ENCODE measurements at regions not wholly inside any gene's neighbourhood (a gene's known extent, or its start where the extent isn't known, plus 50 kb on each side); places are given as distances from the start of the nearest gene placed in this dataset.
"Not testable (repeated sequence)": the region's sequence is repeated elsewhere in the genome, so short reads cannot be mapped to it uniquely, and the experiment has no call there.

DNA sequence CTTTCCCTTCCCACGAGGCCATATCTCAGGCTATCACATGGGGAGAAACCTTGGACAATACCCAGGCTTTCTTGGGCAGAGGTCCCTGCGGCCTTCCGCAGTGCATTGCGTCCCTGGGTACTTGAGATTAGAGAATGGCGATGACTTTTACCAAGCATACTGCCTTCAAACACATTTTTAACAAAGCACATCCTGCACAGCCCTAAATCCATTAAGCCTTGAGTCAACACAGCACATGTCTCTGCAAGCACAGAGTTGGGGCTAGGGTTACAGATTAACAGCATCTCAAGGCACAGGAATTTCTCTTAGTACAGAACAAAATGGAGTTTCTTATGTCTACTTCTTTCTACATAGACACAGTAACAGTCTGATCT is 494.2 kb downstream of the IGSF11 start:
- DNase-seq = not testable (repeated sequence)

DNA sequence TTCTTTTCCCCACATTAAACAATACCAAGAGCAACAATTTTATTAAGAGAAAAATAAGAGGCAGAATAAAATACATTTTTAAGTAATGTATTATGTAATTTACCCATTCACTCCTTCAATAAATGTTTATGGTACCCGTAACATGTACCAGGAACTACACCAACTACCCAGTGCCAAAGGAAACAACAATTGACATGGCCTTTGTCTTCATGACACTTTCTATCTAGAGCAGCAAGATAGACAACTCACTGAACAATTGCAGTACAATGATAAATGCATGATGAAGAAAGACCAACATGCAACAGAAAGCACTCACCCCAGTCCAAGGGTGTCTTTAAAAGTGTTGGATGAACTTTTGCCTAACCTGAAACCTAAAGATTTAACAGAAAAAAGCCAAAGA is 493.8 kb downstream of the IGSF11 start:
- no peak for DNase-seq

DNA sequence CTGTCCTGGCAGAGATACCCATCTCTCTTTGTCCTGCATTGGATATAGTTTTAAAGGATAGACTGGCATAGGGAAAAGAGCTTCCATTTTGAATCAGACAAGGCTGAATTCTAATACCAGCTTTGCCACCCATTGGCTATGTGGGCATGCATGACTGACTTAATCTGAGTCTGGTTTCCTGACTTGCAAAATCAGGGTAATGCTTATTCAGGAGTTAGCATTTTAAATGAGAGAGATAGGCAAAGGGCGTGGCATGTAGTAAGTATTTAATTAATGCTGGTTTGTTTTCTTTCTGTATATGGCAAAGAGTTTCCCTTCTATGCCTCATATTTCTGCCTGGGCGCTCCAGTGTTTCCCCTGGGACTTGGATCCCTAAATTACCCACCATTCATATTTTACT is 492.9 kb downstream of the IGSF11 start:
- no peak for DNase-seq

DNA sequence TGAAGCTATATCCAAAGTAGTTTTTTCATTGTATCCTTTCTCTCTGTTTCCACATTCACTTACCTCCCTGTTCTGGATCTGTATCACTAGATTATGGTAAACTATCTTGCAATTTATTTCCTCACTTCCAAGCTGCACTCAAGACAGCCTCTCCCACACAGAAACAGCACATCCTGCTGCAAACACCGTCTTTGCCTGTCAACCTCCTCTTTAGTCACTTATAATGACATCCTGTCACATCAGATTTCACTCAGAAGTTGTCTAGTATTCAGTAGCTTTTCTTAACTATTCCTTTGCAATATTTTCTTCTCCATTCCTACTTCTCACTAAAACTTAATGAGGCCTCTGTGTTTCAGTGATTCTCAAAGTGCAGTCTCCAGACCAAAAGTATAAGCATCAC is 490.8 kb downstream of the IGSF11 start:
- DNase-seq = no peak

DNA sequence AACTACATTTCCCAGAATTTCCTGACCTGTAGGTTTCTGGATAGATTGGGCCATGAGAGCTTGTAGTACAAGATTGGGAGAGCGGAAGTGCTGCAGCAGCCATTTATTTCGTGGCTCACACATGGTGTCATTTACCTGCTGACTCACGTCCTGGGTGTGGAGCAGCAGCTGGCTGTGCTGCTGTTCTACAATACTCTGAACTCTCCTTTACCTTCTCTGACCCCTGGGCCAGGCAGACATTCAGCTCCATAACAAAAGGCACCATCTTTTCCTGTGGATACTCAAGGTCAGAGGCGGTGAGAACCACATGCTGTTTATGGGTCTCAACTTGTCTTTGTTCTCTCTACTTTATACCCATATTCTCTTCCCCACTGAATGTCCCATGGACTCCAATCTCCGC is 490.2 kb downstream of the IGSF11 start:
- DNase-seq = no peak

DNA sequence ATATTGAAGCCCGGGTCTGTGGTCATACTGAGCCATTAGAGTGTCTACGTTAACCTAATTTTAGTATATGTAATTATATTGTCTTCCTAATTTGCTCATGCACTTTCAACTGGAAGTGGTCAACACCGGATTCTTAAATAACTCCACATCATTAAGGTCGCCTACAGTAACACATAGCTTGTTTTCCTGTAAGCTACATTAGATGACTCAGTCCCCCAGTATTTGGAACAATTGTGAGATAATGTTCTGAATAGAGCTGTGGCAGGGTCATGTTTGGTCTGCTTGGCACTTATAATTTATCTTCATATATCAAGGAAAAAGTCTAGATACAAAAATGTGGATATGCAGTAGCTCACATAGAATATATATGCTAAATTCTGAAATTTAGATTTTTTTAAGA is 486.2 kb downstream of the IGSF11 start:
- no peak for DNase-seq

DNA sequence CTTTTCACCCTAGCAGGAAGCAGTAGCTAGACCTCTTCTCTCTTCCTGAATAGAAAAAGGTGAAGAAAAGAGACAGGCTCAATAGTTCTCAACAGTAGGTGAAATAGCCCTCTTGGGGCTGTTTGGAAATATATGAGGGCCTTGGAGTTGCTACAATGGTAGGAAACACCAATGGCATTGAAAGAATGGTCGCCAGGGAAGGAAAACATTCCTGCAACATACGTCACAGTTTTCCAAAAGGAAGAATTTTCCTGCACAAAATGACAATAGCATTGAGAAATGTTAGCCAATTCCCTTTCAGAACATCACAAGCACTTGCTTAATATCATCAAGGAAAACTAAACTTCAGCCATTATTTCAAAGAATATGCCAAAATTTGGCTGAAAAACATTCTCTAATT is 484.5 kb downstream of the IGSF11 start:
- no peak for DNase-seq

DNA sequence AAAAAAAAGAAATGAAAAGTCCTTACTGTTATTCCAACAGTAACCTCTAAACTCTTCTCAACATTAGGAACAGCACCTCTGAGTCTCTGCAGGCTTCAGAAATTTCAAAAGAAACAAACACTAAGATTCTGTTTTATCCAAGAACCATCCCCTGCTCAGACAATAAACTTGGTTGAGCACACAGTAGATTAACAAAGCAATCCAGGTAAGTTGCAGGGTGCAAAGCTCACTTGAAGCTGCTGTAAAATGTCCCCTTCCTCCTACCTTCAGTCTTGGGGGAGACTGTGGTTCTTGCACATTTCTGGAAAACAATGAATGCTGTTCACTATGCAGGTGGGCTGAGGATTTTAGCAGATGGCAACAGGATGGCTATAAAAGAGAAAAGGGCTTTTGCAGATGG is 484.1 kb downstream of the IGSF11 start:
- DNase-seq = no peak

DNA sequence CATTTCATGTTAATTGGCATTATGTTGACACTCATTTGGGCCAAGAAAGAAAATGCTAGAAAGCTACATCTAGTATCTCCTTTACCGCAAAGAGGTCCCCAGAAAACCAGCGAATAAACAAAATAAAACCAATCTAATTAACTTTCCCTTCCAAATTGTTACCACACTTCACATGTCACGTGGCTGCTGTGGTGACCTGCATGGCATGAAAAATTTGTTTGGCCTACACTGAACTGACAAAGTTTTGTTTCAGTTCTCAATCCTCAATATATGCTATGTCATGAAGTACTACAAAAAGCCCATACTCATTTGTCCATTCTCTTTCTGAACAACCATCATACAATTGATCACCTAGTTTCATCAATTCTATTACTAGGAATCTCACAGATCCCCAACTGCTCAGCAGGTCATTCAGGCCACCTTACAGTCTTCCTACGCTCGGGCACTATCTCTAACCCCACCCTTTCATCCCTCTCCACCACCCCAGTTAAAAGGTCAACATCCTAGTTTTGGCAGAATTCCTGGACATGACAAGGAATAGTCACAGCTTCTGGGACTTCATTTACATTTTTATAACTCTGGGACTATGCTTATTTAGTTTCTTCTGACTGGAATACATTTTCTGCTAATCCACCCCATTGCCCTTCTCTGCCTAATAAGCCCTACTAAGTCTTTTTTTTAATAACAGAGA is 480.4 kb downstream of the IGSF11 start:
- no peak for DNase-seq

DNA sequence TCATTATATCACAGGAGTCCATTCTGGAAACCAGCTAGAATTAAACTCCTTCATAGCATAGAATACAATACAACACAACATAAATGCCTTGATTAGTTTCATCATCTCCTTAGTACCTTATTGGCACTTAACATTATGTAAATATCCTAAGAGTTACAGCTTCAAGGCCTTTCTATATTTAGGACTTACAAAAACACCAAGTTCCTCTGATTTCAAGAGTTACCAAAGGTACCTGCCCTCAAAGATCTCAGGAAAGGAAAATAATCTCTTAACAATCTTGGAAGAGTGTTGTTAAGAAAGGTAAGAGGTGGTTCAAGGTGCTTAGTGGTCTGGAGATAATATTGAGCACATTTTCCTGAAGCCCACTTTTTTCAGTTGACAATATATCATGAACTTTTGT is 477.7 kb downstream of the IGSF11 start:
- DNase-seq = no peak

DNA sequence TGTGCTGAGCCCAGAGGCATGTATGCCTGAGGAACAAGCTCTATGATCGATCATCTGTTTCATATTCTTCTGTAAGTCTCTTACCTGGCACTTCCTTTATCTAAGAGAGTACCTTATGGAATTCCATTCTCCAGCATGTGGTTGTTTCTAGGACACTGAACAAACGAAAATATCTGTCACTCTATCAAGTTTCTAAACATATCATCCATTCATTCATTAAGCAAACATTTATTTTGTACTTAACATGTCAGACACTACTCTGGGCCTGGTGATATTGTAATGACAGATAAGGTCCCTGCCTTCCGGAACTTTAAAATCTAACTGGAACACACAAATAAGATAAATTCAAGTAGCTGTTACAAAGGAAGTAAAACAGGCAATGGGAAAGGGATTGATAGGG is 477.1 kb downstream of the IGSF11 start:
- DNase-seq = no peak

DNA sequence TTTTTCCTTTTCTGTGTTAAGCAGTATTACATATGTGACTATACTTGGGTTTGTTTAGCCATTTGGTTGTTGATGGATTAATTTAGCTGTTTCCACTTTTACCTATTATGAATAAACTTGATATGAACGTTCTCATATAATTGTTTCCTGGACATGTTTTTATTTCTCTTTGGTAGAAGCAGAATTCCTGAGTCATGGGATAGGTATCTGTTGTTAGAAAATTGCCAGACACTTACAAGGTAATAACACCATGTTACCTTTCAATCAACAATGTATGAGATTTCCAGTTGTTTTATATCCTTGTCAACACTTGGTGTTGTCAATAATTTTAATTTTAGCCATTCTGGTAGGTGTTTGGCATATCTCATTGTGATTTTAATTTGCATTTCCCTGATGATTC is 475.4 kb downstream of the IGSF11 start:
- no peak for DNase-seq

DNA sequence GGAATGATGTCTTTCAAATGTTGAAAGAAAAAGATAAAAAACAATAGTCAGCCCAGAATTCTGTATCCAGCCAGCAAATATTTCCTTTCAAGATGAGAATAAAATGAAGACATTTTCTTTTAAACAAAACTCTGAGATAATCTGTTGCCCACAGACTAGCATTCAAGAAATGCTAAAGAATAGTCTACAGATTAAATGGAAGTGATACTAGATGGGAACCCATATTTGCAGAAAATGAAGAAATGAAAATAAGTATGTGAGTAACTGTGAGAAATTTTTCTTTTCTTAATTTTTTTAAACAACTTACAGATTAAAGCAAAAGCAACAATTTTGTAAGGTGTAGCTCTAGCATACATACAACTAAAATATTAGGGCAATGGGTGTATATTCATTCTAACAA is 469.8 kb downstream of the IGSF11 start:
- no peak for DNase-seq

DNA sequence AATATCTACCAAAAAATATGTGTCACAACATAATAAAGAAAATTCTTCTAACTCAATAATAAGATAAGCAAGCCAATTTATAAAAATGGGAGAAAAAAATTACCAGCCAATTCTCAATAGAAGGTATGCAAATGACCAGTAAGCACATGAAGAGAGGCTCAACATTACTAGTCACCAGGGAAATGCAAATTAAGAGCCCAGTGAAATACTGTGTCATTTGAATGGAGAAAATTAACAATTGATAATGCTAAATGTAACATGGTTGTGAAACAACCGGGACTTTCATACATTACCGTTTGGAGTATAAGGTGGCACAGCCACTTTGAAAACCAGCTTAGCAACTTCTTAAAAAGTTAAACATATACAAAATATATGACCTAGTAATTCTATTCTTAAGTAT is 460.7 kb downstream of the IGSF11 start:
- no peak for DNase-seq

DNA sequence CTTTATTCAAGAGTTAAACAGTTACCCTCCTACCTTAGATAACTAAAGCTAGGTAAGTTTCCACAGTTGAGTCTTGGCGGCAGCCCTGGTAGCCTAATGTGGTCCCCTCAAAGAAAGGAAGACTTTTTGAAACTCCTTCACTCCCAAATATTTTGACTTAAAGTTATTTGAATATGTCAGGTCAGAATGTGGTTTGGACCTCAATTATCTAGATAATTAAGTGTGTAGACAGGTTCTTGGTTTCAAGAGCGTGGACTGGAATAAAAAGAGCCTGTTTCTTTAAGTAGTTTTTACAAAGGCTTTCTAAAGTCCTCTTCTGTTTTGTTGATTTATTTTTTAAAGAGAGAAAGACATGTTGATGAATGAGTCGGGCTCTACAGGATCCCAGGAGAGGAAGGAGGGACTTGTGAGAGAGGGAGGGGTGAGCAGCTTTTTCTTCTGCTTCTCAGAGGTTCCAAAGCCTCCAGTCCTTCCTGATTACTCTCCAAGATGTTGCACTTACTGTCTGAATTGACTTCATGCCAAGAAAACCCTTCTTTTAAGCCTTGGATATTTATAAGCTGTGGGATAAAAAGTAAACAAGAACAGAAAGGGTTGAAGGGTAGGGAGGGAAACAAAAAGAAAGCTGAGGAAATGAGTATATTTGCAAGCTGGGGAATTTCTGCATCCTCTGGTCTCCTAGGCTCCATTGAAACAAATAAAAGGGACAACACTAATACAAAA is 457.4 kb downstream of the IGSF11 start:
- DNase-seq = no peak

DNA sequence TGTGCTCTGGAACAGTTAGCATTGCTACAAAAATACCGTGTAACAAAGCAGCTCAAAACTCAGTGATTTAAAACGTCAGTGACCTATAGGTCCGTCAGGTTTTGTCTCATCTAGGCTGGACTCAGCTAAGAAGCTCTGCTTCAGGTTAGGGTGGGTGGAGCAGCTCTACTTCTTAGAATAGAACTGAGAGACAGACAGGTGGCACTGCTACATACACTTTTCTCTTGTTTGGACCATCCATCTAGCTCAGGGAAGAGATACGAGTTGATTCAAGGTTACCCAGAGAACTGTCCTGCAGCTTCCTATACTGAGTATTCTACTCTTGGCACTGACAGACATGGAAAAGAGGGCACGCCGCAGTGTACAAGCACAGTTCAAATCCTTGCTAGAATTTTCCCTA is 456.1 kb downstream of the IGSF11 start:
- no peak for DNase-seq

DNA sequence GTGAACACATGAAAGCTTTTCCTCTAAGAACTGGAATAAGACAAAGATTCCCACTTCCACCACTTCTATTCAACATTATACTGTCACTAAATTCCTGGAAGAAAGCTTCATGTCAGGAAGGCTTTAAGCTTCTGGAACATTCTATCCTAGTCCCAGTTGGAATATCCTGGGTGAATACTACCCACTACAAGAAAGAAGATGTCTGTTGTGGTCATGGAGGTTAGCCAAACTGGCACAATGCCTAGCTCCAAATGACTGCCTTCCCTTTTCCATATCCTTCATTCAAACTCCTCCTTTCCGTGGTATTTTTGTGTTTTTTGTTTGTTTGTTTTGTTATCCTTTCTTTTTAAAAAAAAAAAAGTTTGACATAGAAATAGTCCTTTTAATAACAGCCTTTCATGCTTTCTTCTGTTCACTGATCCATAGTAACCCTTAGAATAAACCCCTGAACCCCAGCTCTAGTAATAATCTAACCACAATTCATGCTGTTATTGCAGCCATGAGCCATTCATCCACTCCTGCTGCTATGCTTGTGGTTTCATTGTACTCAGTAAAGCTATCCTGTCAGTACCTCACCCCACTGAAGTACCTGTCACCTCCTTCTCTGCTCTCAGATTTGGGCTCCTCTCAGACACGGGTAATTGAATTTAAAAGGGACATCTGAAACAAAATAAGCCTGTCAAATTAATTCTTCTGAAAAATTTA is 447.5 kb downstream of the IGSF11 start:
- DNase-seq = no peak

DNA sequence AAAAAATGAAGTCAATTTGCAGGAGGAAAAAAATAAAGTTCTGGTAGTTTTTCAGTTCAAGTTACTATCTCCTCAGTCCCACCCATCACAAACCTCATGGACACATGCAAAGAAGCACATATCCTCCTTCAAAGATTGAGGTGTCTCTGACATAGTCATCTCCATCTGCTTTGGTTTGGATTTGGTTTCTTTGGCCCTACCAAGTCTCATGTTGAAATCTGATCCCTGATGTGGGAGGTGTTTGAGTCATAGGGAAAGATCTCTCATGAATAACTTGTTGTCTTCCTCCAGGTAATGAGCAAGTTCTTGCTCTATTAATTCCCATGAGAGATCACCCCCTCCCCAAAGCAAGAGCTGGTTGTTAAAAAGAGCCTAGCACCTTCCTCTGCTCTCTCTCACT is 446.8 kb downstream of the IGSF11 start:
- no peak for DNase-seq

DNA sequence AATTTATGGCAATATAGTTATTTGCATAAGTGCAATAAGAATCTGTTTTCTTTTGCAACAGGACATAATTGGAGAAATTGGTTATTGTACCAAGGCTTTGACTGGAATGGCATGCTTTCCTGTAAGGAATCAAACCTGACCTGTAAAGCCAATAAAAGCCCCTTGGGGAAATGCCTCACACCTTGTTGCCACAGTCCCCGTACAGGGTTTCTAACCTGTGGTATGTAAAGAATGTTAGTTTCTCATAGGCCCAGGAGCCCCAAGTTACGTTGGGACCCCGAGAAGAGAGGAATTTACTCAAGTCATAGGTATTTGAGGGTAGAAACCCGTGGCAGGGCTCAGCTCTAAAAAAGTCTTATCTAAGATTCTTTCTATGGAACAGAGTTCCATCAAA is 441.4 kb downstream of the IGSF11 start:
- DNase-seq = no peak

DNA sequence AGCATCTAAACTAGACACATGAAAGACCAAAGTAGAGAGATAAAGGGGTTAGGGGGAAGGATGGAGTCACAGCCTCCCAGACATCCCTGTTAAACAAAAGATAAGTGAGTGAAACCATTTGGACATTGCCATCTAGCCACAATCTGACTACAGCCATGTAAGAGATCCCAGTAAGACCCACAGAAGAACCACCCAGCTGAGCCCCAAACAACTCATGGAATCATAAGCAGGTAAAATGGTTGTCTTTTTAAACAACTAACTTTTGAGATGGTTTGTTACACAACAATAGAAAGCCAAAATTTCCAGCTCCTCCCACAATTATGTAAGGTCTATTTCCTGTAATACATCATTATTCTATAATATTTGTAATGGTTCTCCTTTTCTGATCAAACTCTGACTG is 437.5 kb downstream of the IGSF11 start:
- DNase-seq = no peak

DNA sequence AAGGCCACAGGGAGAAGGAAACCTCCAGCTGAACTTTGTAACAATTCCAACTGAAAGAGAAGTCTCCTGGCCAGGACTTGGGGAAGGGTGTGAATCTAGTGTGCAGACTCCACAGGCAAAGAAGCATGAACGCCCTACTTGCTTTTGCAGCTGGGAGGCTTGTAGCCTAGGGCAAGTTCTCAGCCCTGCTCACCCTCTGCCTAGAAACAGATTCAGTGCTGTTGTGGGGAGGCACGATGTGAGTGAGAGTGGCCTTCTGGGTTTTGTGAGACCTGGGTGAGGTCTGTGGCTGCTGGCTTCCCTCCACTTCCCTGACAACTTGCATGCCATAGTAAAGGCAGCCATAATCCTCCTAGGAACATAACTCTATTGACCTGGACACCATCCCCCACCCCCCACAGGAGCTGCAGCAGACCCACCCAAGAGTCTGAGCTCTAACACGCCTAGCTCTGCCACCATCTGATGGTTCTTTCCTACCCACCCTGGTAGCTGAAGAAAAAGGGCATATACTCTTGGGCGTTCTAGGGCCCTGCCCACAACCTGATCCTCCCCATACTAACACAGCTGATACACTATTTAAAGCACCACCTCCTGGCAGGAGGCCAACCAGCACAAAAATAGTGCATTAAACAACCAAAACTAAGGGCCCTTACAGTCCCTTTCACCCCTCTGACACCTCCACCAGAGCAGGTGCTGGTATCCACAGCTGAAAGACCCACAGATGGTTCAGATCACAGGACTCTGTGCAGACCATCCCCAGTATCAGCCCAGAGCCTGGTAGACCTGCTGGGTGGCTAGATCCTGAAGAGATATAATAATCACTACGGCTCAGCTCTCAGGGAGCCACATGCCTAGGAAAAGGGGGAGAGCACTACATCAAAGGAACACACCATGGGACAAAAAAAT is 426.5 kb downstream of the IGSF11 start:
- no peak for DNase-seq

DNA sequence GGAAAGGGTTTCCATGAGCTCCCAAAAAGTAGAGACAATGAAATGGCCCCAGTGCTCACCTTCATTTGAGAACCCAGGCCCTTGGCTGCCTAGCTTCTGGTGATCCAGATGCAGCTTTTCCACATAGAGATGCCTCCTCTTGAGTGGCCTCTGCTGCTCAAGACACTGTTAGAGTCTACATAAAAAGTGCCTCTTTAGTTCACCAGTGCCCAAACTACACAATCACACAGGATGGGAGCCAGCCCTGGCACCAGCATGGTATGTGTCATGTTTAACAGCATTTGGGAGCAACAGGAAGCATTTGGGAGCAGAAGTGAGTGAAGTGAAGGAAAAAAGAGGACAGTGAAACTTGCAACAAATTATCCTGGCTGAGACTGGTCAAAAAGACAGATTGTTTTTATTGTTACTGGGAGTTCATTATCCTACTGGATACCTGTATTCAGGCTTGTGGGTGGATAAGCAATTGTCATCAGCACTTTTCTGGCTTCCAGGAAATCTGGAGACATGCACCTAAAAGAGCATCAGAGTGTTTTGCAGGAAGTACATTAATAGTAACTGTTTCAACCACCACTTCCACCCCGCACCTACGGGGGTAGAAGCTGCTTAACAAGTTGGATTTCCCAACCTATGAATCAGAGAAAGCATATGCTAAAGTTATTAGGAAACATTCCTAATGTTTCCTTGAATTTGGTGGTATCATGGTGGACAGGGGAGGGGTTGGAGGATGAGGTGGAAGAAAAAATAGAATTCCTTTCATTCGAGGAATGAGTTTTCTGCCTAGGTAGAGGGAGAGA is 416.2 kb downstream of the IGSF11 start:
- DNase-seq = peak; percentile 3

Measured in occipital lobe (tissue), 1 donor.